Dermis blood vessel endothelial cell (primary cell): ENCODE measurements at regions not wholly inside any gene's neighbourhood (a gene's known extent, or its start where the extent isn't known, plus 50 kb on each side); places are given as distances from the start of the nearest gene placed in this dataset.

Source experiments
- DNase-seq: peaks from one replicate; pipeline ENCODE4 v3.0.0; 2010

DNA sequence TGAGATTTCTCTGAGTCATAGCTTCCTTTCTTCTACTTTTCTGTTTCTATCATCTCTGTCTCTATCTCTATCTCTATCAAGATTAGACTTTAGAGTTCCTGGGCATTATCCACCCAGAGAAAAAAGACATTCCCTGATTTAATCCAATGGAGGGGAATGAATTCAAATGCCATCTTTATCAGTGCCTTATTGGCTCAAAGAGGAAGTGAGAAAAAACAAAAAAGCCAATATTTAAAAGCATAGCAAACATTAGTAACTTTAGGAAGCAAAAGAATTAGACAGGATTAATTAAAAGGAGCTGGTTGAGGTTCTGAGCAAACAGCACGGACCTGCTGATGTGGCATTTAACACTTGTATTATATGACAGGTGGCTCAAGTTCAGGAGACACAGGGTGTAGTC lies 736.5 kb downstream of the REEP3 start:
- no peak for DNase-seq

DNA sequence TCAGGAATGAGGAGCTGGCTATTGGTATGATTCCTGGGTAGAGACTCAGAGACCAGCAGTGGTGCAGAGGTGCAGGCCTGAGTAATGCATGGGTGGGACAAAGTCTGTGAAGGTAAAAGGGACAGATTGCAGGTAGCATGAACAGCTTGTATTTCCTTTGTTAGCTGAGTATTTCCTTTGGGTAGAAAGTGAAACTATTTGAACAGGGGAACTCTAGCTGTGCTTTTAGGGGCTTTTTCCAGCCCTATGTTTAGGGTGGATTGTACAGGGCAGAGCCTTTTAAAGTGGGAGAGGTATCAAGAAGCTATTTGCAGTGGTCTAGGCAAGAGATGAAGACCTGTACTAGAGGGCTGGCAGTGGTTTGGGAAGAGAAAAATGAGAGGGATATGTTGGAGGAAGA lies 739.9 kb downstream of the REEP3 start:
- no peak for DNase-seq

DNA sequence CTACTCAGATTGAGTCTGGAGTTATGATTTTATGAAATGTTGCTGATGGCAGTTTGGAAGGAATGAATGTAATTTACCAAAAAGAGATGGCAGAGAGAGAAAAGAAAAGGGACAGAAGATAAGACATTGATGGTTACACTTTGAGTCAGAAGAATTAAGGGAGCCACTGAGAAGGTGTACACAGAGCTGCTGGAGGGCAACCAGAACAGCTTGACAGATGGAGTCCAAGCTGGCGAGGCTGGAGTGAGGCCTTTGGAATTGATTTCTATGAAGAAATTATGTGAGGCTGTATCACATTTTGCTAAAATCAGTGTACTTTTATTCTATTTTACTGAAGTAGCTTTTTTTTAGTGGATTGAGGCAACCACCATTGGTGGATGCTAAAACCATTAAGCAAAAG lies 740.5 kb downstream of the REEP3 start:
- DNase-seq, result no peak

DNA sequence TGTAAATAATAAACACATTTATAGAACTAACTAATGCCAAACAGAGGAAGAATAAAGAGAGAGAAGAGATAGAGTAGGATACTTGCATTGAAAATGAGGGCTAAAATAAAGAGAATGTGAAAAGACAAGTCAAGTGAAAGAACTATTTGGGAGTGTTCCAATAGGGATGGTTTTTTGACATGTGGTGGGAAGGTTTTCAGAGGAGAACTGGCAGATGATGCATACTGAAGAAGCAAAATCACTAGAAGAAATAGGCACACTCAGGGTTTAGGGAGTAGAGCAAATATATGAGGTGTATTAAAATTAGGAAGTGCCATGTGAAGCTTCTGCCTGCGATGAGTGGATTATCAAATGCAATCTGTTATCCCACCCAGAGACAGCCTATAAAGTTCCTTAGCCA lies 744.8 kb downstream of the REEP3 start:
- DNase-seq, result no peak

DNA sequence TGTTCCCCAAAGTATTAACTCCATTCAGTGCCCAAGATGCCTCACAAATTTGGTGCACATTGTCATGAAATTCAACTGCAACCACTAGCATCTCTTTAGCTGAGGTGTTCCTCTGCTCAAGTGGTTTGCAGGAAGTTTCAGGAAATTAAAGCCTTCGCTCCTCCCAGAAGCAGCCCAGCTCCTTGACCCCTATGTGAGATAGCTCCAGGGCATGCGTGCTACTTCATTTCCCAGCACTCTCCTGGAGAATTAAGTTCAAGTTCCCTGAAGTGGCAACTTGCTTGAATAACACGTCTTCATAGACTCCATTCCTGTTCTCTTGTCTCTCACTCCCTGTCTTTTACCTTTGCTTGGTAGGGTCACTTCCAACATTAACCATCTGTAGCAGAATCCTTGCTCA lies 750.3 kb downstream of the REEP3 start:
- no peak for DNase-seq

DNA sequence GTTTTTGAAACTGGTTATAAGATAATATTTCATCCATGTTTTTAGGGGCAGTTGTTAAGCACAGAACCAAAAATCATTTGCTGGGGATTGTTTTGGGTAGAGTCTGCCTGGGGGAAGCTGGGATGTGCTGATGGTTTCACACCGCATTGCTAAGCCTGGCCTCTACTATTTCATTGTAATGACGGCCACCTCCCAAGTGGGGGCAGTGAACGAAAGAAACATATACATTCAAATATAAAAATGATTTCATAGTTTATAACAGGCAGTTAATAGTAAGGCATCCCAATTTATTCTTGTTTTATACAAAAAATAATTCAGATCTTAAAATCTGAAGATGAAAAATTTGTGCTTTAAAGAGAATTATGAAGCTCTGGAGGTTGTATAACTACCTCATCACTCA lies 750.8 kb downstream of the REEP3 start:
- DNase-seq, result no peak

DNA sequence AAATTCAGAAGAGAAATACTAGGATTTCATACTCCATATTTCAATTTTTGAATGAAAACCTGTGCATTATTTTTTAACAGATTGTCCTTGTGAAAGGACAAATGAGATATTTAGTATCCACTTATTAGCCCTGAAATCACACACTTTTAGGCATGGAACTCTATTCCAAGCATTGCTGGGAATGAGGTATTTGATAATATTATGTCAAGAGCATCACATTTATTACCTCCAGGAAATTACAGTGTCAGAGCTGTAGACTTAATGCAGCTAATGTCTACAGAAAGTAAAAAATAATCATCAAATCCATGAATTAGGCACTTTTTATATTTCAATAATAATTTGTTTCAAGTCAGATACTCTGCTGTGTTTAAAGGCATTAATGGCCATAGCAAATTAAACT lies 753.8 kb downstream of the REEP3 start:
- no peak for DNase-seq

DNA sequence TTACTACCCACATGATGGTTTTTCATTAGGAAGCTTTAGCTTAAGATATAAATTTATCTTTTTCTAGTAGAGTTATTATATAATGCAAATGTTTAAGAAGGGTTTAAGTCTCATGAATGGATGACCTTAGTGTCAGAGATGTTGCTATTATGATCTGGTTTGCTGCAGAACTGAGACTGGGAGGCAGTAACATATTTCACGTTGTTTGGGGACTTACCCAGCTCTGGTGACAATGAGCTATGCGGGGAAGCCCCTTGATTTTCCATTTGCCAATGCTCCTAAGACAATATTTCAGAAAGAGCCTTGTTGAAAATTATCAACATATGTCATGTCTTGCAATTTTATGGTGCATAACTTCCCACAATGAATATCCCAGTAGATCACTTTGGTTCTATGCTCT lies 754.6 kb downstream of the REEP3 start:
- DNase-seq, result no peak

DNA sequence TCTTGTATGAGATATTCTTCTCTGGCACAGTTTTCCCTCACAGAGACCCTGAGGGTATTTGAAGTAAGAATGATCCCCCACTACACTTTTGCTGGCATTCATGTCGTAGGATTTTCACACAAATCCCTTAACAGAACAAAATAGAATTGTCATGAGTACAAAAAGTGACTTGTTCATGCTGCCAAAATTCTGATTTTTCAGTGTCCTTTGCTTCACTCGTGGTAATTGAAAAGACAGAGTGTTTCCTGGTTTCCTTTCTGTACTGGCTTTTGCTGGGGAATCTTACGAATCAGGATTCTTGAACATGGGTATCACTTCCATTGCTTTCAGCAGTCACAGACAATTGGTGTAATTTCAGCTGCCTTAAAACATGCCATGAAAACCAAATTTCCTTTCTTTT lies 756.3 kb downstream of the REEP3 start:
- no peak for DNase-seq

DNA sequence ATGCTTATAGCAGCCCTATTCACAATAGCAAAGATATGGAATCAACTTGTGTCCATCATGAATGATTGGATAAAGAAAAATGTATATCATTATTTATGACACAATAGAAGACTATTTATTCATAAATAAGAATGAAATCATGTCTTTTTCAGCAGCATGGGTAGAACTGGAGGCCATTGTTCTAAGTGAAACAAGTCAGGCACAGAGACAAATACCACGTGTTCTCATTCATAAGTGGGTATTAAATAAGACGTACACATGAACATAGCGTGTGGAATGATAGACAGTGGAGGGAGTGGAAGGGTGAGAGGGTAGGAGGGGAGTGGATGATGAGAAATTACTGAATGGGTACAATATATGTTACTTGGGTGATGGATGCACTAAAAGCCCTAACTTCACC lies 762.4 kb downstream of the REEP3 start:
- no peak for DNase-seq

DNA sequence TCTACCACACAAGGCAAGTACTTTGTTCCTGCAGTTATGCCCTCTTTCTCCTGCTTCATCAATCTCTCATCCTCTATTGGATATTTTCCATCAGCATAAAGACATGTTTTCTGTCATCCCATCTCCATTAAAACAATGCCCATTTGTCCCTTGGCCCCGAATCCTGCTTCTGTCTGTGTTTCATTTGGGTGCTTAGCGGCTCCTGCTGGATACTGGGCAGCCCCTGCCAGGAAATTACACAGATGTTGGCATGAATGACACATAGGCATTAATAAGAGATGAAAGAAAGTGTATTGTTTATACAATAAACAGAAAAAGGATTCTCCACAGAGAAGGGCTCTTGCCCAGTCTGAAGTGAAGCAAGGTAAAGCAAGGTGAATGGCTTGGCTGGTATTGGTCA lies 765.3 kb downstream of the REEP3 start:
- no peak for DNase-seq

DNA sequence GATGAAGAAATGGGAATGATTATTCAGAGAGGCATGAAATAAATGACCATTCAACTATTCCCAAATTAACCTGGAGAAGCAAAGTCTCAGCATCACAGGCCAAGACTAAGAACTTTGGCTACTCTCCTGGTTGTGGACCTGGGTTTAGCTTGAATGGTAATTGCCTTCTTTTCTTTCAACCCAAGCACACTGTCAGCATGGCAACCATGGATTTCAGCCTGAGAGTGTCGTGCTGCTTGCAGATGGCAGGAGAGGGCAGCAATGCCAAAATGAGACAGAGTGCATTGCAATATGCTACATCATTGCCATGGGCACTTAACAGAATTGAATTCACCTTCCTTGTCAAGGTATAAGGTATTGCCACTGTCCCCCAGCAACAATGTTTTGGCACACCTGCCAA lies 767.2 kb downstream of the REEP3 start:
- no peak for DNase-seq

DNA sequence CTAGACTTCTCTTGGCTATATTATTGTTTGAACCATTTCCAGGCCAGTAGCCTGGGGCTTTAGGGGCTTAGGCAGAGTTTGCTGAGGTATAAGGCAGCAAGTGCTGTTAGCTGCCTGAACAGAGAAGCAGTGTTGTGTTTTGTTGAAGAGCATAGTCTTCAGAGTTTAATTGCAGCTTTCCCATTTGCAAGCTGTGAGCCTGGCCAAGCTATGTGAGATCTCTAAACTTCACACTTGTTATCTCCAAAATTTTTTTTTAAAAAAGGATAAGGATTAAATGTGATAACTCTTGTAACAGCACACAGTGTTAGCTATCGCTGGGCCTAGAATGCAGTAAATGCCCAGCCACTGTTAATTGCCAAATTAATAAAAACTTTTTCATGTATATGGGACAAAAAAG lies 782.4 kb downstream of the REEP3 start:
- no peak for DNase-seq

DNA sequence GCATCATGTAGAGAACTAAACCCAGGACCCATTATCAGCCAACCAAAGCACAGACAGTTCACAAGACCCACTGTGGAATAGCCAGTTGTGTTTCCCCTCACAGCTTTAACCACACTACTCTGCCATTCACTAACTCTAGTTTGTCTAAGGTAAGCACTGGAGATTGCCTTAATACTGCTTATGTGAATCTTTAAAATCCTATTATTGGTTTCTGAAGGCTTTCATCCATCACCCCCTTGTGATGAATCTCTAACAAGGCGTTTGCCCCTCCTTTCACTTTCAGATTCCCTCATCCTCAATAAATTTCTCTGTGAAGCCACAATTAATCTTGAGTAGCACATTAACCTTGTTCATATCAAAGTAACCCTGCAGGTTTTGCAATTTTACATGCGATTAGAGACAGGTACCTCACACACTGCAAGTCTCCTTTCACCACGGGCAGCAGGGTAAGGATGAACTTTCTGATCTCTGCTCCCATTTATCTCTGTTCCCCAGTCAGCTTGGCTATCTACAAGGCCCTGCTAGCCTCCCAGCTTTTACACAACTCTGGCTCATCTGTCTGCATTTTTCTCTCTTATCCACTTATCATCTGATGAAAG lies 785.6 kb downstream of the REEP3 start:
- DNase-seq, result no peak

DNA sequence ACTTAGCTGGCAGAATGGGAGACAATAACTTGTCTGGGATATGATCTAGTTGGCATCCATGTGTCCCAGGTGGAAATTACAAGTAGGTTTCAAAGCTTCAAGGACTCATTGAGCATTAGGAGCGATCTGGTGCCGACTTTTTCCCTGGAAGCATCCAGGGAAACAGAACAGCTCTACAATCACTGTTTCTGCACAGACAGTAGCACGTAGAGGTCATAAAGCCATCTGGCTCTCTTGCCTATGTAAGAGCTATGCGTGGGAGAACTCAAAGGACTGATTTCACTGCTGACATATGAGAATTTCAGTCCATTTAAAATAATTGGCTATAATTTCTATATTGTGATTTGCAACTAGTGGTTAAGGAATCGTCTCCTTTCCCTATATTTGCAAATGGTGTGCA lies 791.7 kb downstream of the REEP3 start:
- no peak for DNase-seq

DNA sequence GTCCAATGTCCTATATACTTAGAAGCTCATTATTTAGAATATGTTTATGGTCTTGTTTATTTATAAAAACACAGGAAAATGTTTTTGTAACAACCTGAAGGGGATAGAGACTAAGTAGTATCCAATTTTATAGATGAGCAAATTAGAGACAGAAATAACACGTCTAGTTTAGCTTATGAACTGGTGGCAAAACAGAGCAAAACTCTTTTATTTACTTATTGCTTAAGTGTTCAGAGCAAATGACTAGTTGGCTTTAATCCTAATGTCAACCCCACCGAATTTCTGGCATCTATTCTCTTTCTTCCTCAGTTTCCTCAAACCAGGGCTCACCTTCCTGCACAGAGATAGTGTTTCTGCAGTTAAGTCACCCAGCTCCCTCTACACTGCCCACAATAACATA lies 792.8 kb downstream of the REEP3 start:
- no peak for DNase-seq

DNA sequence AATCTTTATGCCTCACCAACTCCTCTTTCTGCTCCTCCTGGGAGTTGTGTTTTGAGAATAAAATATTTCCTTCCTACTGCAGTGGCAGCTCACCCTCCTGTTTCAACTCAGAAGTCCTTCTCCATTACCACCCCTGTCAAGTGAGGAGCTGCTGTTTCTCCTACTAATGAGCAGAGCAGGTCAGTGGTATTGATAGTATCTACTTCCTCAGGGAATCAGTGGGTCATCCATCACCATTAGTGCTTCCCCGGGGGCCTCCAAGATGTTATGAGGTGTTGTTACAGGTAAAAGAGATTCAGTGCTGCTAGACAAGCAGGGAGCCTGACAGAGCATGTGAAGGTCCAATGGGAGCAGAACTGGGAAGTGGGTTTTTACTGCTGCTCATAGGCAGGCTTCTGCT lies 795.2 kb downstream of the REEP3 start:
- DNase-seq, result no peak

DNA sequence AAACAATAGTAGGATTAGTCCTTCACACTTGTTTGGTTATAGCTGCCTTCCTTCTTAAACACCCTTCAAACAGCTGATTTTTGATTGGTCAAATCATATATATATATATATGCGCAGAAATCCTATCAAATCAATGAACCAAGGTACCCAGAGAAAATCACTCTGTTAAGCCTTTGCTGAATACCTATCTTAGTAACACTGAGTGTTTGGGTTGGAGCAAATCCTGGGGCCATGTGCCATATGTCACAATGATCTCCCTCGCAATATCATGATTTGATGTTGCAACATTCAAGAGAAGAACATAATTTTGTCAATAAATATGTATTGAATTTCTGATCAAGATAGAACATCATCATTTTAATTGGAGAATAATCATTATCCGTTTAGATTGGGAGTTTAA lies 795.6 kb downstream of the REEP3 start:
- DNase-seq, result no peak

DNA sequence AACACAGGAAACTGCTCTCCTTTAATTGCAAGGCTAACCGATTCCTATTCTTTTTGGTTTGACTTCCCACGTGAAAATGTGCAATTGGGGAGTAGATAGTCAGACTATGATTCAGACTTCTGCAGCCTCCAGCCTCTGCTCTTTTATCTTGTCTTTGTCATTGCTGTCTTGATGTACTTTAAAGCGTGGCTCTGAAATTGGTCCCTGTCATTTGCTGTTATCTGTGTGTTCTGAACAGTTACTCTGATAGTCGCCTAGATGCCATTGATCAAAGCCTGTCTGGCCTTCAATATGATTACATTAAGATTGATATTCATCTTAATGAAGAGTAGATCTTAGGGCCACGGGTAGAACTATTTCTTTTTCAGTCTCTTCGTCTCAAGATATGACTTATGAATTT lies 799.2 kb downstream of the REEP3 start:
- DNase-seq, result no peak

DNA sequence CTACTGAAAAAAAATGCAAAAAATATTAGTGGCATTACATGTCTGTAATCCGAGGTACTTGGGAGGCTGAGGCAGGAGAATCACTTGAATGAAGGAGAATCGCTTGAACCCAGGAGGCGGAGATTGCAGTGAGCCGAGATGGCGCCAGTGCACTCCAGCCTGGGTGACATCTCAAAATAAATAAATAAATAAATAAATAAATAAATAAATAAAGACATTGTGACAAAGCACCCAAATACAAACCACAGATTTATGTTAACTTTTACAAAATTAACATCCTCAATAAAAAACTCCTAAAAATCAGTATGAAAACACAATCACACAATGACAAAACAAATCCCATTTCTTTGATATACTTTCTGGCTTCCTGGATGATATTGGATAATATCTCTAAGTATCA lies 808.3 kb downstream of the REEP3 start:
- no peak for DNase-seq

DNA sequence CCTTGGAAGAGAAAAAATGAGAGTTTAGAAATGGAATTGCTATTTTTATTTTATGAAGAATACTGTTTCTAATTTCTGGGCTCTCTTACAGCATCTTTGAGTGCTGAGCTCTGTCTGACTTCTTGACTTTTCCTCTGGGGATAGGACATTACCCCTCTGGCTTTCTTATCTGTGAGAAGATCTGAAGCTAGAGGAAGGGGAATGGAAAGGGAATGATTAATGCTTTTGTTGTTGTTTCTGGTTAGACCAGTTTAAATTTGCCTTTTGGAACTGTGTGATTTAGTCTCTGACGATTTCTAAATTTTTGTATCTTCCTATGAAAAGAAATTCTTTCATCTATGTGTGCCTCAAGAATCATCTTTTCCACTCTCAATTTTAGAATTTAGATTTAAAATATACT lies 811.4 kb downstream of the REEP3 start:
- DNase-seq, result no peak

DNA sequence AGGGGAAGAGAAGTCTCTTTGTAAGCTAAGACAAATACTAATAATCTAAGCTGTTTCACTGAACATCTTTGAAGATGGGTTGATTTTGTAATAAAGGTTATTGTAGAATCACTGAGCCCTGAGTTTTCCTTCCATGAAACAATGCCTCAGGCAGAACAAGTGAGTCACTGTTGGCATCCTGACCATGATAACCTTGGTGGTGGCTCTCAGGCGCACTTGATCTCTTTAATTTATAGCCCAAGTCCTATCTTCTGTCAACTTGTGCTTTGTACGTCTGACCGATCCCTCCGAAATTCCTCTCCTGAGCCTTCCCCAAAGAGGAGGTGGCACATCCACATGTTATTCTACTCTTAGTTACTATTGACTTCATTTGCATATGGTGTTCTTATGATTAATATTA lies 812.9 kb downstream of the REEP3 start:
- DNase-seq, result no peak

DNA sequence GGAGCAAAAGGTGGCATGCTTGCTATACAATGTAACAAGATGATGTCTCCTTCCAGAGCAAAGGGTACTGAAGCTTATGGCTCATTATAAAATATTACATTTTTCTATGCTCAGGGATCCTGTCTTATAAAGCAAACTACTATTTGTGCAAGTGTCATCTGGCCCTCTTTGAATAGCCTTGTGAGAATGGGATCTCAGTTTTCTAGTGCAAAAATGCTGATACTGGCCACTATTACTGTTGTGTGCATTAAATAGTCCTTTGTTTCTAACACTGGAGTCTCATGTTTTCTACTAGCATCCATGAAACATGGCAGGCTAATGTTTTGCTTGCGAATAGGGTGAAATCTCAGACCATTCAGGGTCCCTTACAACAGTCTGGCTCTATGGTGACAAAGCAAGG lies 823.0 kb downstream of the REEP3 start:
- no peak for DNase-seq

DNA sequence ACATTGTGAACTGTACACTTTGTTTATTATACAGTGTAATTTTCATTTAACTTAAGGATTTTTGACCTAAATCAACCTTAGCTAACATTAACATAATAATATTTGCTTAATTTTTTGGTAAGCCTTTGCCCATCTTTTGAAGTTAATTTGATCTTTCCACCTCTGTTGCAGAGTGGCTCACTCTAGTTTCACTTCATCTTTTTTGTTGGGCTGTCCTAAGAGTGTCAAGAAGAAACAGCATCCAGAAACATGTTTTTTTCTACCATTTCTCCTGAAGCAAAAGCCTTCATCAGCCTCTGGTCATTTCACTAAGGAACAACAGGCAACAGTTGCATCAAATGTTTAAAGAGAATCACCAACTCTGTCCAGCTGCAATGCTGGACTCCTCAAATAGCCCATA lies 824.7 kb downstream of the REEP3 start:
- DNase-seq, result no peak

DNA sequence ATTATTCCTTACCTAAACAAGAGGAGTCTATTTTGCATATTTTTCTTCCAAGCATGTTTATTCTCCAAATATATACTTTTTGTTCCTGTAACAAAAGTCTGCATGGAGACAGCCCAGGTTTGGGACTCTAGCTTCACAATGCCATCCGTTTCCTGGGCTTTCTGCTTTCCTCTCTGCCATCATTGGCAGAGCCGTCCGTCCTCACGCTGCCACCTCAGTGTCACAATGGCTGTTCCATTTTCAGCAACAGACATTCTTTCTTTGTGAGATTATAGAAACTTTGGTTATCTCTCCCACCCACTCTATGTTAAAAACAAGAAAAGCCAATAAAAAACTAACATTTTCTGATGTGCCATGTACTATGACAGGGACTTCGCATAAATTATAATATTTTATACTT lies 825.2 kb downstream of the REEP3 start:
- no peak for DNase-seq

DNA sequence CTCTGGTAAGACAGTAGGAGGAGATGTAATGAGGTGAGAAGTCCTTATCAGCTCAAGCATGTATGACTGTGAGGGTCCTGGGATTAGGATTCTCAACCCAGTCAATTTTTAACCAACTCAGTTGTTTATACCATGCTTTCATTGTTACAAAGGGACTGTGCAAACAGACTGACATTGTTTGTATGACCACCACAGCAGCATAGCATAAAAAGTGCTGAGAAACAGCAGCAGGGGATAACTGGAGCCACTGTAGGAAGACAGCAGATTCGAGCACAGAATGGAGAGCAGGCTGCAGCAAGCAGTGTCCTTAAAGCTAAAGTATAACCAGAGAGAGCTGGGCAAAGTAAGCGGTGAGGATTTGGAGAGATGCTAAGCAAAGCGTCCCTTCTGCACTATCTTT lies 829.5 kb downstream of the REEP3 start:
- no peak for DNase-seq
